ENCODE measurements at regions not wholly inside any gene's neighbourhood (a gene's known extent, or its start where the extent isn't known, plus 50 kb on each side); places are given as distances from the start of the nearest gene placed in this dataset.

GRCh38 chr5:129399069-129399468 lies 61.0 kb upstream of the ADAMTS19 start:
- no peak for DNase-seq

DNA sequence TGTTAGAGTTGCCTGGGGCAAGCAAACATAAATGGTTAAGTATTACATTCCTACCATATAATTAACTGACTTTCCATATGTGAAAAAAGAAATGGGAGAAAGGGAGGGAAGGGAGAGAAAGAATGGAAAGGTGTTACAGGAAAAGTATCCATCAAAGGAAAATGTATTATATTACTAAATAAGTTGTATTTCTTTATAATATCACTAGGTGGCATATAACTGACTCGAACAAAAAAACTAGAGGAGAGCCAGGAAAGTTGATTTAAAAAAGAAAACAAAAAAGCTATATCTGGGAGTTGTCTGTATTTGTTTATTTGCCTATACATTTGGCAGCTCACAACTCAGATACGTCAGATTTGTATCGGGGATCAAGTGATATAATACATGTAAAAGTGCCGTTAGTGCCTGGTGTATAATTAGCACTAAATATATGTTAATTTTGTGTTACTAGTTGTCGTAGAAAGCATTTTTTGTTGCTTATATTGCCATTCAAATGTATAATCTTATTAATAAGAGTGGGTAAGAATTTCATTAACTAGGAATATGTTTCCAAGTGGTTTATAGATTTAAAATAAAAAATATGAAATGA lies 59.6 kb upstream of the ADAMTS19 start:
- no peak for DNase-seq

- no peak for DNase-seq
These were observed 54.9 kb upstream of the ADAMTS19 start for GRCh38 chr5:129405222-129405621.

DNA sequence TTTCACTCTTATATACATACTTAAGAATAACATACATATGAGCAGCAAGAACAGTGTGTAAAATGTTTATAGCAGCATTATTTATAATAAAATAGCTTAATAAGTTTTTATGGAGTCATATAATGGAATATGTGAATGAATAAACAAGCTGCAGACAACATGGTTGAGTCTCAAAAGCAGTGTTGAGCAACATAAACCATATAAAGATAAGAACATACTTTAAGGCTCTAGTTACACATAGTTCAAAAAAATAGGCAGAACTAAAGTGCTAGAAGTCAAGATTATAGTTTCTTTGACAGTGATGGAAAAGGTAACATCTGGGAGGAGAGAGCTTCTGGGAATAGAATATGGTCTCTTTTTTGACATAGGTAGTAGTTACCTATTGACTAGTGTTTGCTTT lies 53.7 kb upstream of the ADAMTS19 start:
- DNase-seq, result no peak

All from nucleus accumbens (tissue), 56 donors.